Stimulated activated CD8-positive, alpha-beta memory T cell treated with anti-CD3 and anti-CD28 coated beads, Interleukin-4, amount 100 ng/mL, for 24 hours (primary cell): ENCODE measurements at regions not wholly inside any gene's neighbourhood (a gene's known extent, or its start where the extent isn't known, plus 50 kb on each side); places are given as distances from the start of the nearest gene placed in this dataset.

Experiments used
- DNase-seq: peaks from one replicate; pipeline ENCODE4 v3.0.0-alpha.2; 2020; ENCODE audit warnings: low read depth

- no peak for DNase-seq
Observed at GRCh38 chr5:147169901-147170300, 64.9 kb upstream of the STK32A start.

GRCh38 chr5:147170603-147171002 is 64.2 kb upstream of the STK32A start:
- DNase-seq = no peak

GRCh38 chr5:147174671-147175265 is 60.1 kb upstream of the STK32A start:
- DNase-seq = no peak

GRCh38 chr5:147175516-147176097 is 59.2 kb upstream of the STK32A start:
- no peak for DNase-seq

GRCh38 chr5:147176422-147176821 is 58.4 kb upstream of the STK32A start:
- no peak for DNase-seq

- no peak for DNase-seq
Observed at GRCh38 chr5:147177125-147177840, 57.5 kb upstream of the STK32A start.

- no peak for DNase-seq
Observed at GRCh38 chr5:147179562-147180147, 55.2 kb upstream of the STK32A start.

- DNase-seq = no peak
Observed at GRCh38 chr5:147180751-147181150, 54.1 kb upstream of the STK32A start.
